ENCODE measurements at regions not wholly inside any gene's neighbourhood (a gene's known extent, or its start where the extent isn't known, plus 50 kb on each side); places are given as distances from the start of the nearest gene placed in this dataset.

GRCh38 chr2:175236930-175237329, 55.4 kb upstream of the ATP5MC3 start:
- no peak for TF ChIP-seq REST (IDR thresholded peaks at IDR 0.05; ENCODE audit: low read depth)
- TF ChIP-seq EP300 (IDR thresholded peaks at IDR 0.05; ENCODE audit: borderline replicate concordance), result no peak
- TF ChIP-seq USF1 (IDR thresholded peaks at IDR 0.05), result no peak
- no peak for TF ChIP-seq CEBPB (IDR thresholded peaks at IDR 0.05)
- no peak for TF ChIP-seq TCF12 (IDR thresholded peaks at IDR 0.05; ENCODE audit: low read depth)
- TF ChIP-seq RAD21 (IDR thresholded peaks at IDR 0.05; ENCODE audit: low read depth), result no peak
- no peak for TF ChIP-seq YY1 (IDR thresholded peaks at IDR 0.05; ENCODE audit: low read depth)
- TF ChIP-seq FOXM1 (IDR thresholded peaks at IDR 0.05; ENCODE audit: borderline replicate concordance, low read depth), result no peak
- TF ChIP-seq TAF1 (IDR thresholded peaks at IDR 0.05; ENCODE audit: low read depth), result no peak
- TF ChIP-seq ZBTB7A (IDR thresholded peaks at IDR 0.05; ENCODE audit: low read depth), result no peak
